GM19395 (cell line): ENCODE measurements at regions not wholly inside any gene's neighbourhood (a gene's known extent, or its start where the extent isn't known, plus 50 kb on each side); places are given as distances from the start of the nearest gene placed in this dataset.

Experiments
- ATAC-seq: cut with Tn5 transposase; IDR thresholded peaks from one replicate; pipeline ENCODE4 v1.9.1; 2021; ENCODE audit warnings: mild to moderate bottlenecking, moderate library complexity; ENCODE audit not compliant: unreplicated experiment

DNA sequence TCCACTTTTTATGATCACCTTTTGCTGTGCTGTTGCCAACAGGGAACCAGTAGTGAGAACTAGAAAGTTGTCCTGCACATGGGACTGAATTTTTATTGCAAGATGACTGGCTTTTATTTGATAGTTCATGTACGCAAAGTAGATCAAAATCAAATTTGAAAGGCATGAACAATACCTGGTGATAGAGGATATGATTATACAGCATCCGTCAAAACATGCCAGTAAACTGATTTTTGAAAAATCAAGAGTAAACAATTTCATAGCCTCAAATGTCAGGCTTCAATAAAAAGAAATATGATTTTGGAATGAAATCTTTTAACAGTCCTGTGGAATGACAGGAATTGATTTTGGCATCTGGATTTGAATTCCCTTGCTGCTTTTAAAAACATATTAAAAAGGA lies 219.6 kb upstream of the LRRN1 start:
- no peak for ATAC-seq

DNA sequence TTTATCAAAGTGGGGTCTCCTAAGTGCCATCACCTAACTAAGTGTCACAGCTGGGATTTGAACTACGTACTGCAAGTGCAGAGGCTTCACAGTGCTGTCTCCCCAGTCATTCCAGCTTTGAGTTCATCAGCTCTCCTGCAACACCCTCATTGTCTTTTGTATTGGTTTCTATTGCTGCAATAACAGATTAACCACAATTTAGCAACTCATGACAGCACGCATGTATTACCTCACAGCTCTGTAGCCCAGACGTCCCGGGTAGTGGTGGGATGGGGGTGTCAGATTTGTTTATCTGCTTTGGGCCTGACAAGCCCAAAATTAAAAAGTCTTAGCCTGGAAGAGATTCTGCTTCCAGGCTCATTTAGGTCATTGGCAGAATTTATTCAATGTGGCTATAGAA lies 220.5 kb upstream of the LRRN1 start:
- no peak for ATAC-seq

DNA sequence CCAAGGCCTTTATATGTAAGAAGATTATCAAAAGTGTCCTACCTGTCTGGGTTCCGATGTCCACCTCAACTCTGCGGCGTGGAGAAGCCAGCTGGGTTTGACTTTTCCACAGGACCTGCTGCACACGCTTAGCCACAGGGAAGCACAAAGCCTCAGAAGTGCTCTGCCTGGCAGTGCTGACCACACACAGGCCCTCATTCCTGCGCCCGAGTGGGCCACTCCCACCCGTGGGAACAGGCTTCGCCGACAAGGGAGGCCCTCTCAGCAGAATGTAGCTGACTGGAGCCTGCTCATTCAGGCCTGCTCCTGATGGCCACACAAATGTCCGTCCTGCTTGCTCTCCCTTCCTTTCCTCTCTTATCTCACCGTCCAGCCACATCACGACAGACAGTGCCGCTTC lies 221.4 kb upstream of the LRRN1 start:
- no peak for ATAC-seq

DNA sequence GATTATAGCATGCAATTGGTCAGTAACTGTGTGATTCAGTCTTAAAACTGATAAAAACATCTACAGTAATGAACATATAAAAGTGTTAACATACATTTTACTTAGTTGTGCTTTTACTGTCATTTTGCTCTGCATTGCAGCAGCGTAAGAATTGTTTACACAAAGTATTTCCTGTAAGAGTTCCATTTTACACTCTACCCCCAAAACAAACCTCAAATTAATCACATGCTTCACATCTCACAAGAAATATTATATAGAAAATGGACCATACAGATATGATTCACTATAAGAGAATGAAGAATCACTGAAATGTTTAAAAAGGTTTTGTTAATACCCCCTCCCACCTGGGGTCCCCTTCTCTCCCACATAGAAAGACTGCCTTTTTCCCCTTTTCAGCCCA lies 225.9 kb upstream of the LRRN1 start:
- ATAC-seq = no peak

DNA sequence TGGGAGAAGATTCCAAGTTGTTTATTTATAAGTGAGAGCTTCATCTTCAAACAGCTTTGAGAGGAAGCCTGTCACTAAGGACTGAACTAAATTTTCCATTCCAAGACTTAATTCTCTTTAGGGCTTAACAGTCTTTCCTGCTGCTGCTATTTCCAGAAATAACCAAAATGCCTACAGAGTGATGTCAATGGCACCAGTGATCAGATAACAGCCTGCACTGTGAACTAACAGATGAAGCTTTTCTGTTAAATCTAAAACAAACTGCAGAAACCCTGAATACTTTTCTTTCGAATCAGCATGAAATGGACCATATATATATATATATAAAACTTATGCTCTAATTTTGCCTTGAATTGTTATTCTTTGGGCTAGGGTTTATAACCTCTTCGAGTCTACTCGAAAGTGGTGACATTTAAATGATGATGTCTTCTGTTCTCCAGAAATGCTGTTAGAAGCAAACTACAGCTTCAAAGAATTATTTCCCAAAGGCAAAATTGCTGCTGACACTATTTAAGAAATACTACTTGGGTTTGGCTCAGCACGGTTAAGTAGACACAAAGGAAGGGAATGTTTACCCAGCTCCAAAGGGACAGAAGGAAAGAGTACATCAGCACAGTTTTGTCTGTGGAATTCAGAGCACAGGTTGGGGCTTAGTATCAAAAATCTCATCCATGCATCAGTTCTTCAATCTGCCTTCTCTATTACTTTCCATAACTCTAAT lies 238.5 kb upstream of the LRRN1 start:
- no peak for ATAC-seq

DNA sequence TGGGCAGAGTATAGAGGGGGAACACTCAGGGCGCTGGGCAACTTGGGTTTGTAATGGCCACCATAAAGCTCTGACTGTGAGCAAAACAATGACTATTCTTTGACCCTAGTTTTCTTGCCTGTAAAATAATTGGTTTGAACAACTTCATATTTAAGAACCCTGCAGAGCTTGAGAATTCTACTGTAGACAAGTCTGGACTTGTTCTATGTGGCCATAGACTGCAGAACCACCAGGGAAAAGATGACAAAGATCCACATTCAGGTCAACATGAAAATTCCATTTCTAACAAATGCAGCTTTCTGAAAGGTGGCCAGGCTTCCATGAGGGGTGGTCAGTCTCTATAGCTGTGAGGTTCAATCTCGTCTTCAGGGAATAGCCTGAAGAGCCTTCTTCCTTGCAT lies 239.4 kb upstream of the LRRN1 start:
- no peak for ATAC-seq

DNA sequence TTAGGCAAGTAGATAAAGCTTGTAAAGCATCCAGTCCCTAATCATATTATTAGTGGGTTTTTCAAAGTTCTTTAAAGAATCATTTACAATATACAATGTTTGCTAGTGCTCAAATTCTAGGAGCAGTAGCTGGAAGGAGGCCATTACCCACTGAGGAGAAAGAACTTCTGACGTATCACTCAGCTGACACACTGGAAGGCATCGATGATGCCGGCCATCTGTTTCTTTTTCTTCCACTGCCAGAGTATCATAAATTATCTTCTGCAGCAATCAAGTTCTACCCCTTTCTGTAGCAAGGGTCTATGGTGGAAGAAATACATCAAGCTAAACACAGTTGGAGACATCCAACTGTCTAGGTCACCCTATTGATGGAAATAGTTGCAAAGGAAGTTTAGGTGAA lies 243.2 kb upstream of the LRRN1 start:
- ATAC-seq = no peak

DNA sequence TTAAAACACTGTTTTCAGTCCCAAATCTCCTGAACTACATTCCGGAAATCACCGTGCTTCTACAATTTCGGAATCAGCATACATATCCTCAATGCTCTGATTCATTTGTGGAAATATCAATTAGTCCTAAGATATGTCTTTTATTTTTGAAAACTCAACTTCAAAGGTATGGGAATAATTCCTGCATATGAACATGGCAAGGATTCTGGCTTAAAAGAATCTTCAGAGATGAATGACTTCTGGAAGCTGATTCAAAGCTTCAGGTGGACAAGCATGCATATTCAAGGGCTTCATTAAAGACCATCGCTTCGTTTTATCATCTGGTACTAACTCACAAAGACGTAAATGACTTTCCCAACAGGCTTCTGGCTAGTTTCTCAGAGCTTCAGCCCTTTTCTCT lies 246.0 kb upstream of the LRRN1 start:
- ATAC-seq = no peak

DNA sequence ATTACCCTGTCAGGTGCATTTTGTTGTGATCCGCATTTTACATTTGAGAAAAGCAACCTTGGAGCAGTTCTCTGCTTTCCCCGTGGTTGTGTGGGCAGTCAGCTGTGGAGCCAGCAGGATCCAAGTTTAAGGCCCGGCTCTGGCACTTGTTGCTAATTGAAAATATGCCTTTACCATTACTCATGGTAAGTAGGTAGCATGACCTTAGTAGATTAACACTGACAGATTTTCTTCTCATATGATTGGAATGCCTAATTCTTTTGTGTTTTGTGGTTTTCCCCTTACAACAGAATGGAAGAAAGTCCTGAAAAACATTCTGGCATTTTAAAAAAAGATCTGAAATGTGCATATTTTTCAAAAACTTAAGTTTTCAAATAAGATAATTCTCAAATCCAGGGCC lies 246.5 kb upstream of the LRRN1 start:
- ATAC-seq = no peak

DNA sequence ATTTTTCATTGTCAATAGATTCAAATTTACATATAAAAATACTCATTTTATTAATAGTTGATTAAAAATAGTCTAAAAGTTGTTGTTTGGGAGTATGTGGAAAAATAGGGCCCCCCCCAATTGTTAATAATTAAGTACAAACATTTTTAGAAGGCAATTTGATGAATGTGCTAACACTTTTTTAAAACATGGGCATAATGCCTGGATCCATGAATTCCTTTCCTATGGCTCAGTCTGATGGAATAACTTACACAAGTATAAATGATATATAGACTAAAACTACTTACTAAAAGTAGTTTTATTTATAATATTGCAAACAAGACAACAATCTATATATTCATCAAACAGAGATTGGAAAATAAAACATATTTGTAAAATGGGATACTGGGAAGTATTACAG lies 247.2 kb upstream of the LRRN1 start:
- no peak for ATAC-seq

DNA sequence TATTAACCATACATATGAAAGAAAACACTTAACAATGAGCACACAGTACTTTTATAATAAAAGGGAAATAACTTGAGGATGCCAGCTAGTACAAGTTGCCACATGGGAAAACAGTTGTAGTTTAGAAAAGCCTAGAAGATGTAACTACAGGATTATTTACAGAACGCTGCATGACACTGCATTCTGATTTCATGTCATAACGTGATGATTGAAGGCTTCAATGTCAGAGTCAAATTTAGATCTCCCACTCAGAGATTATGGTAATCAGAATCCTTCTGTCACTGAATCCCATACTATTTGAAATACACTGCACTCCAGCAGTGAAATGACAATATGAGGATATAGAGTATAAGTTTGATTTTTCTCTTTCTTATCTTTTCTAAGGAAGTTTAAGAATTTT lies 253.9 kb upstream of the LRRN1 start:
- no peak for ATAC-seq

DNA sequence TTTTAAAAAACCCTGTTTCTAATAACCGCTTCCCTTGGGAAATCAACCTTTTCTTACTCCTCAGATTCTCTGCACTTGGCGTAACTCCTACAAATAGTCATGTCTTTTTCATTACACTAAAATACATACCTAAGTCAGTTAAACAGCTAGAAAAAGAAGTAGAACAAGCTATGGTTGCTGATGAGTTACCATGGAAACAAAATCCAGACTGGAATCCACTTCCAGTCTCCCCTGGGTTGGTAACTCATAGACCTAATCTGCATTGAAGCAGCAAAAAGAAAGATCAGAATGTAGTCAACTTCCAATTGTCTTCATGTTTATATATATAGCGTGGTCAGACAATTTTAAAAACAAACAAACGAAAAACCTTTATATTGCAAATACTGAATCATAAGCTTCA lies 260.8 kb upstream of the LRRN1 start:
- no peak for ATAC-seq

DNA sequence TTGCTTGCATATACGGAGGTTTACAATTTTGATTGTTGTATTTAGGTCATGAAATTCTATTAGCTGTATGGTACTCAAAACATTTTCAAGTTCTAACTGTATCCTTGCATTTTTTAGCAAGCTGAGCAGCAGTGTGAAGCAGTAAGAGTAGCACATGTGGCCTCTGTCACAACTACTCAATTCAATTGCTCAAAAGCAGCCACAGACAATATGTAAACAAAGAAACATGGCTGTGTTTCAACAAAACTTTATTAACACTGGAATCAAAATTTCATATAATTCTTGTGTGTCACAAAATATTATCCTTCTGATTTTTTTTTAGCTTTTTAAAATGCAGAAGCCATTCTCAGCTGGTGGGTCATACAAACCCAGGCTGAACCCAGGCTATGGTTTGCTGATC lies 266.7 kb upstream of the LRRN1 start:
- ATAC-seq = no peak

DNA sequence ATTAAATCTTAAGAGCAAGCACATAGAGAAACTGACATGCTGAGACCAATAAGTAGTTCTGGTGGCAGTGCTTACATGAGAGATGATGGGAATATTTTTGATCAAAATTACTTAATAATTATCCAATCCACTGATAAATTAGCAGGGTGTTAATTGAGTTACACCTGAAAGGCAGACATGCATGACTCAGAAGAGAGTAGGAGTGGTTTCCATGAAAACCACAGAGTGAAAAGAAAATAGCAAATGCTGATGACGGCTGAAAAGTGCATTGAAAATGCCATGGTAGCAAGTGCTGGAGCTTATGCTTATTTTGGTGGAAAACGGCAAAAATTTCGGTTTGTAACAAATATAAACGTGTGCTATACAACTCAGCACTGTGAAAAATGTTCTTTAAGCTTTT lies 267.8 kb upstream of the LRRN1 start:
- ATAC-seq = no peak

DNA sequence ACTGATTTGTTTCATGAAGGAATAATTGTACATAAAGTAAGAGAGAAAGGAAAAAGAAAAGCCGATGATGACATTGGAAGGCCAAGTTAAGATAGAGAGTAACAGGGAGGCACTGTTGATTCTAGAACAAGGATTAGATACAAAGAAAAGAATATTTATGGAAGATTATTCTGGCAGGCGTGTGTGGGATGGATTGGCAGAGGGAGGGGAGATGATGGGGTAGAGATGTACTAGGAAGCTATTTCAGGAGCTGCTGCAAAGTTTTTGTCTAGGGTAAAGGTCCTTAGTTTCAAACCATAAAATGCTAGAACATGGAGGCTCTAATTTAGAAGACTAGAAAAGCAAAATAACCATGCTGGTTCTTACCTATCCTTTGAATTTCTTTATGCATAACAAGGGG lies 280.0 kb upstream of the LRRN1 start:
- ATAC-seq = no peak

DNA sequence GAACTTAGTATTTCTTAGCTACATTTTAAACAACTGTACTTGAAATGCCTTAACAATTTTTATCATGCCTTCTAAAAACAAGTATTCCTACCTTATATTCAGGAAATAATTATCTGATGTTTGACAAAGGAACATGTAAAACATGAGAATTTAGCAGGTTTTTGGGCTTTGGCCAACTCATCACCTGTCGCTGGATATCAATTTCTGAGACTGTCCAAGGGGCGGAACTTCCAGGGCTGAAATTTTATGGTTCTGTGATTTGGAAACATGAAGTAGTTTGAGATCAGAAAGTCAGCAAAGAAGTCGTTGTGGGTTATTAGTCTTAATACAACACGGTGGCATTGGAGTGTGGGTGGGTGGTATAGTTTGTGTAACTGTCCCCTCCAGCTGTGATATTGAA lies 282.2 kb upstream of the LRRN1 start:
- ATAC-seq = no peak

DNA sequence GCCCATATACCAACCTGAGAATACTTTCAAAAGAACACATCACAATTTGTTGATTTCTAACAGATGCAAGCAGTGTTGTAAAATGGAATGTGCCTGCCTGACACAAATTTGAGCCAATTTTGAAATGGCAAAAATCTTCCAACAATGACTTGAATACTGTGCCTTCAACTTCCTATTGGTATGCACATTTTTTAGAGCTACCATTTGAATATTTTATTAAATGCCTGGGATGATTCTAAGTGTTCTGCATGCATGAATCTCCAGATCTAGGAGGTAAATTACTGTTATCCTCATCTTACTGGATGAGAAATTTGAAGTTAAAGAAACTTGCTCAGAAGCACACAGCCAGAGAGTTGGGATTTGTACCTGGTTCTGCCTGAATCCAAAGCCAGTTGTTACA lies 282.8 kb upstream of the LRRN1 start:
- ATAC-seq = no peak

DNA sequence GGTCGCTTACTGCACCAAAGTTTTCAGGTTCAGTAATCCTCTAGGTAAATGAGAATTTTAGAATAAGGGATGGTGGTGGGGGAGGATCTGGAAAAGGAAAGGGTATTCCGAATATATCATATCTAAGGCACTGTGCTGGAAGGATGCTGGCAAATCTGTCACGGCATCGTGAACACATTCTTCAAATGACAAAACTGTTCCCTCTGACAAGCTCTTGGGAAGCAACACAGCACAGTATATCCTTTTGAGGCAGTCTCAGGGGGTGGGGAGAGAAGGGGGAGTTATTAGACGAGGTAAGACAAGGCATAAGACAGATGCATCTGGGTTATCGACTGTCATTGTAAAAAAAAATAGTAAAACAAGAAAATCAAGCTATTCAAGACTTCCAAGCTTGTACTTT lies 289.6 kb upstream of the LRRN1 start:
- ATAC-seq = no peak

DNA sequence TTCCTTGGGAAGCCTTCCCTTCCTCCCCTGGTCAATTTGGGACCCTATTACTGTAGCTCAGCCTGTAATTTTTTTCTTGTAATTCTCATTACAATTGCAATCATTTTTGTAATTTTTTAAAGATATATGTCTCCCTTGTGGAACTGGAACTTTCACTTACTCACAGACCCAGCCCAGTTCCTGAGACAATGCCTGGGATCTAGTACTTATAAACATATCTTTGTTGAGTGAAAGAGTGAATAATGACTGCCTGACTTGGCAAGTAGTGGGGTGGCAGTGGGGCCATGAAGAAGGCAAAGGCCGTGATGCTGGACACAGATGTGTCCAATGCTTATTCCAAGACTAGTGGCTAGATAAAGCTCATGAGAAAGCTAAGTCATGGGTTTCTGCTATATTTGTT lies 294.5 kb upstream of the LRRN1 start:
- ATAC-seq = no peak

DNA sequence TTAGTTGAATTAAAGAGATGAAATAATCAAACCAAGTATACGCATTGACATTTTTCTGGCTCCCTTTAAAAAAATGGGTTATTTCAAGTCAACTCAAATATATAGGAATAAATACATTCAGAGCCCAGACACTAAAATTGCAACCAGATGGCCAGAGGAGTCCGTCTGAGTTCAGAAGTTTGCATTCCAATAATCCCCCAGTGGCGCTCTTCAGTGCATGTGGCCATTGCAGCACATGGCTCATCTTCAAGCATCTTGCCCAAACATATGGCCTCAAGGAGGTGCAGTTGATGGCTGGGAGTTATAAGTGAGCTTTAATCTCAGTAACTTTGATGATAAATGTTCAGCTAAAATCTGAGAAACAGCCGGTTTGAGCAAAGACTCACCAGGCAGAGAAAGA lies 295.8 kb upstream of the LRRN1 start:
- ATAC-seq = no peak

DNA sequence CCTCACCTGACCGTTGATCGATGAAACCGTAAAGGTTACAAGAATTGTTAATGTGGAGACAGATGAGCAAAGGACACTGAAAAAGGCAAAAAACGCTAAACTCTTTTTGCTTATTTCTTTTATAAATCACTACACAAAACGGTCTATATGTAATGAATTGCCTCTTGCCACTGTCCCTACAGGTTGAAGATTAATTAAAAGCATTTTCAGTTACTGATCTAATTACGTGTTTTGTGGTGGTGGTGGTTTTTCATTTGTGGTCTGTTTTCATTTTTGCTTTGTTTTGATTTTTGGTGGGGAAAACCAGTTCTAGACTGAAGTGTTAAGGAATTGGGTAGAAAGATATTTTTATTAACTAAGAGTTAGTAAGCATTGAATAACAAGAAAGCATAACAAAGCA lies 299.2 kb upstream of the LRRN1 start:
- no peak for ATAC-seq

DNA sequence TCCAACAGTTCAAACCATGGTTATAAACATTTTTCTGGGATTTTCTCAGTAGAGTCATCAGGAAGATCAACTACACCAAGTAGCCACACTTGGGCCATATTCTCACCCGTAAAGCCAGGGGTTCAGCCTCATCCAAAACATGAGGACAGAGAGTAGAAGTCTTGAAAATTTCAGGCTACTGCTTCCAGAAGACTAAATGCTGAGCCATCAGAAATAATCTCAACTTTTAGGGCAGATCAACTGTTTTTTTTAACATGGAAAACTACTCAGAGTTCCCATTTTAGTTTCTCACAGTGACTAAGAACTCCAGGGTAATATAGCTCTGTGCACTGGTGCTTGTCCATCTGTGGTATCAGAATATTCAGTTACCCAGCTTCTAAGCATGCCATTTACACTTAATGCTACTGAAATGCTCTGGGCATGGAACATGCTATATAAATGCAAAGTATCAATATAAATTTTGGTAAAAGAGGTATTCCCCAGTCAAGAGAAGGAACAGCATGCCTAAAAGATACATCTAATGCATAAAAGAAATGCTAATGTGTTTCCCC lies 300.1 kb upstream of the LRRN1 start:
- no peak for ATAC-seq

DNA sequence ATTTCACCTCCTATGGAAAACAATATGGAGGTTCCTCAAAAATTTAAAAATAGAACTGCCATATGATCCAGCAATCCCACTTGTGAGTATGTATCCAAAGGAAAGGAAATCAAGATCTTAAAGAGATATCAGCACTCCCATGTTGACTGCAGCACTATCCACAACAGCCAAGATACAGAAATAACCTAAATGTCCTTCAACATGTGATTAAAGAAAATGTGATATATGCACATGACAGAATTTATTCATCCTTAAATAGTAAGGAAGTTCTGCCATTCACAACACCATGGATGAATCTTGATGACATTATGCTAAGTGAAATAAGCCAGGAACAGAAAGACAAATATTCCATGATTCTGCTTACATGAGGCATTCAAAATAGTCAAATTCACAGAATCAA lies 303.6 kb upstream of the LRRN1 start:
- no peak for ATAC-seq
